ENCODE measurements at regions not wholly inside any gene's neighbourhood (a gene's known extent, or its start where the extent isn't known, plus 50 kb on each side); places are given as distances from the start of the nearest gene placed in this dataset.
"Not testable (repeated sequence)": the region's sequence is repeated elsewhere in the genome, so short reads cannot be mapped to it uniquely, and the experiment has no call there.

- no peak for DNase-seq
Observed at GRCh38 chr4:114034189-114034588, 54.7 kb upstream of the ARSJ start.

- DNase-seq: no peak
Observed at GRCh38 chr4:114036426-114036825, 57.0 kb upstream of the ARSJ start.

GRCh38 chr4:114036864-114037263 lies 57.4 kb upstream of the ARSJ start:
- DNase-seq: no peak

GRCh38 chr4:114037988-114038387 lies 58.5 kb upstream of the ARSJ start:
- DNase-seq: no peak

GRCh38 chr4:114038762-114039387 lies 59.4 kb upstream of the ARSJ start:
- no peak for DNase-seq

GRCh38 chr4:114040319-114041116 lies 61.1 kb upstream of the ARSJ start:
- DNase-seq: no peak

GRCh38 chr4:114041117-114041475 lies 61.6 kb upstream of the ARSJ start:
- no peak for DNase-seq

GRCh38 chr4:114043116-114043515 lies 63.7 kb upstream of the ARSJ start:
- no peak for DNase-seq

- not testable (repeated sequence) for DNase-seq
Observed at GRCh38 chr4:114044351-114044750, 64.9 kb upstream of the ARSJ start.

GRCh38 chr4:114046331-114046730 lies 66.9 kb upstream of the ARSJ start:
- no peak for DNase-seq

- not testable (repeated sequence) for DNase-seq
Observed at GRCh38 chr4:114048154-114048553, 68.7 kb upstream of the ARSJ start.

- DNase-seq: no peak
Observed at GRCh38 chr4:114052227-114052626, 72.8 kb upstream of the ARSJ start.

- DNase-seq: no peak
Observed at GRCh38 chr4:114056599-114056998, 77.2 kb upstream of the ARSJ start.

GRCh38 chr4:114057746-114058145 lies 78.3 kb upstream of the ARSJ start:
- DNase-seq: no peak

GRCh38 chr4:114062499-114062898 lies 83.1 kb upstream of the ARSJ start:
- no peak for DNase-seq

GRCh38 chr4:114072781-114073180 lies 93.3 kb upstream of the ARSJ start:
- no peak for DNase-seq

- DNase-seq: no peak
Observed at GRCh38 chr4:114076899-114077570, 97.6 kb upstream of the ARSJ start.

GRCh38 chr4:114077610-114078009 lies 98.2 kb upstream of the ARSJ start:
- no peak for DNase-seq

GRCh38 chr4:114078636-114079035 lies 99.2 kb upstream of the ARSJ start:
- DNase-seq: no peak

- DNase-seq: no peak
Observed at GRCh38 chr4:114081783-114082182, 102.3 kb upstream of the ARSJ start.

GRCh38 chr4:114082348-114082747 lies 102.9 kb upstream of the ARSJ start:
- no peak for DNase-seq

- no peak for DNase-seq
Observed at GRCh38 chr4:114085611-114086345, 106.3 kb upstream of the ARSJ start.

- DNase-seq: no peak
Observed at GRCh38 chr4:114087596-114088230, 108.3 kb upstream of the ARSJ start.

Data from CD4-positive, alpha-beta T cell treated with Interleukin-4 for 1 hour (primary cell).